Neural progenitor cell (in vitro differentiated cells): ENCODE measurements at regions not wholly inside any gene's neighbourhood (a gene's known extent, or its start where the extent isn't known, plus 50 kb on each side); places are given as distances from the start of the nearest gene placed in this dataset.

Experiments used
- DNase-seq: peaks from one replicate; pipeline ENCODE4 v3.0.0-alpha.2; 2016; ENCODE audit warnings: low spot score
- H2AFZ ChIP-seq: fragments of 200-600 bp; sonication (generic); replicated peaks from 2 replicates; pipeline ENCODE4 v1.6.1; 2016; ENCODE audit warnings: antibody characterized with exemption
- H3F3A ChIP-seq: fragments of 200-600 bp; sonication (generic); 2 replicates; pipeline ENCODE4 v1.6.1; 2016; ENCODE audit warnings: antibody characterized with exemption, low read depth
- H3K27ac ChIP-seq: fragments of 200-600 bp; sonication (generic); 2 replicates; pipeline ENCODE4 v1.5.1; 2016; ENCODE audit warnings: mild to moderate bottlenecking
- H3K27me3 ChIP-seq: fragments of 200-600 bp; sonication (generic); 2 replicates; pipeline ENCODE4 v1.6.1; 2016; ENCODE audit warnings: mild to moderate bottlenecking, moderate library complexity
- H3K36me3 ChIP-seq: fragments of 200-600 bp; sonication (generic); 2 replicates; pipeline ENCODE4 v1.5.1; 2016
- H3K4me1 ChIP-seq: fragments of 200-600 bp; sonication (generic); 2 replicates; pipeline ENCODE4 v1.6.1; 2016; ENCODE audit warnings: mixed run types
- H3K4me2 ChIP-seq: fragments of 200-600 bp; sonication (generic); 2 replicates; pipeline ENCODE4 v1.6.1; 2016
- H3K4me3 ChIP-seq: fragments of 200-600 bp; sonication (generic); 2 replicates; pipeline ENCODE4 v1.5.1; 2016
- H3K79me2 ChIP-seq: fragments of 200-600 bp; sonication (generic); 2 replicates; pipeline ENCODE4 v1.6.1; 2016; ENCODE audit warnings: low read depth
- H3K9ac ChIP-seq: fragments of 200-600 bp; sonication (generic); 2 replicates; pipeline ENCODE4 v1.6.1; 2016
- H3K9me3 ChIP-seq: fragments of 200-600 bp; sonication (generic); 2 replicates; pipeline ENCODE4 v1.5.1; 2016; ENCODE audit warnings: low read depth
- H4K20me1 ChIP-seq: fragments of 200-600 bp; sonication (generic); 2 replicates; pipeline ENCODE4 v1.6.1; 2016; ENCODE audit warnings: low read depth
- H3K27ac Mint-ChIP-seq: 3 replicates; pipeline ENCODE4 v1.8.0; 2021; ENCODE audit warnings: mixed read lengths
- H3K27me3 Mint-ChIP-seq: 2 replicates; pipeline ENCODE4 v1.8.0; 2022; ENCODE audit warnings: low read depth, mild to moderate bottlenecking, inconsistent platforms, moderate library complexity, mixed read lengths; ENCODE audit not compliant: insufficient read depth
- H3K36me3 Mint-ChIP-seq: 3 replicates; pipeline ENCODE4 v1.8.0; 2021; ENCODE audit warnings: mixed read lengths
- H3K4me1 Mint-ChIP-seq: 3 replicates; pipeline ENCODE4 v1.8.0; 2021; ENCODE audit warnings: mixed read lengths
- H3K4me3 Mint-ChIP-seq: 3 replicates; pipeline ENCODE4 v1.8.0; 2021; ENCODE audit warnings: mild to moderate bottlenecking, moderate library complexity, mixed read lengths
- H3K9me3 Mint-ChIP-seq: 3 replicates; pipeline ENCODE4 v1.8.0; 2020; ENCODE audit warnings: mixed read lengths
- CTCF ChIP-seq: fragments of 200-600 bp; sonication (generic); IDR thresholded peaks from 2 replicates; pipeline ENCODE4 v1.5.1; 2017; ENCODE audit warnings: antibody characterized with exemption, mild to moderate bottlenecking
- EZH2 ChIP-seq: fragments of 200-600 bp; sonication (generic); IDR thresholded peaks from 2 replicates; pipeline ENCODE4 v1.6.1; 2017; ENCODE audit warnings: antibody characterized with exemption, mild to moderate bottlenecking, moderate library complexity
- EZH2phosphoT487 ChIP-seq: fragments of 200-600 bp; sonication (generic); IDR thresholded peaks from 2 replicates; pipeline ENCODE4 v1.6.1; 2017; ENCODE audit warnings: antibody characterized with exemption

- Mint-ChIP-seq H3K9me3 (peaks cover 23% of the 10 kb centered on the region), H3K36me3 (peaks cover 4% of the 10 kb centered on the region), H3K4me3 (no peak overlapping the region), H3K27me3 (peaks cover 5% of the 10 kb centered on the region), H3K4me1 (peaks cover 16% of the 10 kb centered on the region), H3K27ac (no peak overlapping the region)
- Histone ChIP-seq H4K20me1 (no peaks in the 10 kb centered on the region), H3F3A (no peaks in the 10 kb centered on the region), H3K27ac (no peak overlapping the region), H3K79me2 (no peaks in the 10 kb centered on the region), H3K36me3 (no peaks in the 10 kb centered on the region), H3K4me3 (no peak overlapping the region), H3K4me2 (no peak overlapping the region), H3K4me1 (peaks cover 5% of the 10 kb centered on the region), H3K27me3 (no peaks in the 10 kb centered on the region), H2AFZ (no peak overlapping the region), H3K9ac (no peak overlapping the region), H3K9me3 (no peaks in the 10 kb centered on the region)
- TF ChIP-seq EZH2phosphoT487 (no peak), EZH2 (no peak), CTCF (no peak)
- no peak for DNase-seq
These were observed 442.4 kb downstream of the EPHA4 start for GRCh38 chr2:221129657-221130056.

- peaks cover 20% of the 10 kb centered on the region for H3K4me1 Mint-ChIP-seq
- Histone ChIP-seq H3K36me3 (no peaks in the 10 kb centered on the region), H2AFZ (peak overlapping the region; percentile 5), H3K9me3 (no peaks in the 10 kb centered on the region), H3K27ac (no peak overlapping the region), H3K27me3 (no peaks in the 10 kb centered on the region), H3K4me2 (no peak overlapping the region), H3F3A (no peaks in the 10 kb centered on the region), H3K4me1 (no peaks in the 10 kb centered on the region), H4K20me1 (no peaks in the 10 kb centered on the region), H3K4me3 (no peak overlapping the region), H3K9ac (no peak overlapping the region), H3K79me2 (no peaks in the 10 kb centered on the region)
- peaks cover 4% of the 10 kb centered on the region for H3K36me3 Mint-ChIP-seq
- no peak overlapping the region for H3K27ac Mint-ChIP-seq
- no peak overlapping the region for H3K4me3 Mint-ChIP-seq
- H3K9me3 Mint-ChIP-seq, result peaks cover 23% of the 10 kb centered on the region
- no peak for DNase-seq
- TF ChIP-seq EZH2 (no peak), CTCF (no peak)
- H3K27me3 Mint-ChIP-seq, result peaks cover 5% of the 10 kb centered on the region
These were observed 441.7 kb downstream of the EPHA4 start for GRCh38 chr2:221130431-221130830.

- no peaks in the 10 kb centered on the region for H3F3A ChIP-seq
- Mint-ChIP-seq H3K27me3 (peaks cover 3% of the 10 kb centered on the region), H3K36me3 (peaks cover 2% of the 10 kb centered on the region), H3K27ac (no peak overlapping the region), H3K4me1 (peaks cover 26% of the 10 kb centered on the region), H3K9me3 (no peaks in the 10 kb centered on the region), H3K4me3 (no peak overlapping the region)
- H2AFZ ChIP-seq, result no peak overlapping the region
- TF ChIP-seq CTCF, result no peak
- TF ChIP-seq EZH2, result no peak
- TF ChIP-seq EZH2phosphoT487, result no peak
- H3K36me3 ChIP-seq, result no peaks in the 10 kb centered on the region
- H4K20me1 ChIP-seq, result no peaks in the 10 kb centered on the region
- H3K4me1 ChIP-seq, result peaks cover 8% of the 10 kb centered on the region
- no peak overlapping the region for H3K9ac ChIP-seq
- H3K27ac ChIP-seq, result no peak overlapping the region
- no peak overlapping the region for H3K4me2 ChIP-seq
- H3K9me3 ChIP-seq, result no peaks in the 10 kb centered on the region
- no peak overlapping the region for H3K4me3 ChIP-seq
- no peak for DNase-seq
- H3K79me2 ChIP-seq, result no peaks in the 10 kb centered on the region
- H3K27me3 ChIP-seq, result no peaks in the 10 kb centered on the region
These were observed 438.2 kb downstream of the EPHA4 start for GRCh38 chr2:221133941-221134340.

GRCh38 chr2:221134718-221135117, 437.4 kb downstream of the EPHA4 start:
- H3K4me3 Mint-ChIP-seq, result no peak overlapping the region
- H3K27me3 ChIP-seq, result no peaks in the 10 kb centered on the region
- peaks cover under 1% of the 10 kb centered on the region for H3K36me3 Mint-ChIP-seq
- H3K27ac Mint-ChIP-seq, result no peak overlapping the region
- H3K27ac ChIP-seq, result no peak overlapping the region
- H4K20me1 ChIP-seq, result no peaks in the 10 kb centered on the region
- H3K9me3 ChIP-seq, result no peaks in the 10 kb centered on the region
- H2AFZ ChIP-seq, result no peak overlapping the region
- no peaks in the 10 kb centered on the region for H3K9me3 Mint-ChIP-seq
- no peak overlapping the region for H3K9ac ChIP-seq
- DNase-seq, result no peak
- H3K36me3 ChIP-seq, result no peaks in the 10 kb centered on the region
- no peaks in the 10 kb centered on the region for H3F3A ChIP-seq
- H3K4me1 Mint-ChIP-seq, result peaks cover 26% of the 10 kb centered on the region
- no peak overlapping the region for H3K4me3 ChIP-seq
- no peaks in the 10 kb centered on the region for H3K27me3 Mint-ChIP-seq
- H3K4me1 ChIP-seq, result peaks cover 8% of the 10 kb centered on the region
- no peaks in the 10 kb centered on the region for H3K79me2 ChIP-seq
- no peak overlapping the region for H3K4me2 ChIP-seq
- no peak for TF ChIP-seq CTCF
